Keratinocyte (primary cell): ENCODE measurements at regions not wholly inside any gene's neighbourhood (a gene's known extent, or its start where the extent isn't known, plus 50 kb on each side); places are given as distances from the start of the nearest gene placed in this dataset.

ENCODE experiments used
- CTCF ChIP-seq, 3 experiments: IDR thresholded peaks in 1 of 3; conservative IDR thresholded peaks in 1 of 3; optimal IDR thresholded peaks in 1 of 3; 2 replicates in 2 of 3; 3 replicates in 1 of 3; pipeline versions ENCODE3 to v1.5.1; 2011; ENCODE audit warnings: low read length in 3 of 3, mild to moderate bottlenecking in 3 of 3, moderate library complexity in 2 of 3, control low read depth in 1 of 3, inconsistent platforms in 1 of 3; ENCODE audit not compliant: insufficient read depth in 2 of 3; ENCODE audit errors: extremely low read depth in 1 of 3
- EZH2 ChIP-seq: IDR thresholded peaks from one replicate; pipeline ENCODE4 v1.6.1; 2012; ENCODE audit warnings: inconsistent platforms, mild to moderate bottlenecking, low read length, moderate library complexity

- TF ChIP-seq CTCF (optimal IDR thresholded peaks at IDR 0.05 in 1 of 3, IDR thresholded peaks at IDR 0.05 in 1 of 3, conservative IDR thresholded peaks at IDR 0.05 in 1 of 3; ENCODE audit: extremely low read depth in 1 of 3, insufficient read depth in 2 of 3, low read length in 3 of 3) (no peak), EZH2 (no peak)
Observed at GRCh38 chrX:20838477-20838876, 535.7 kb upstream of the CNKSR2 start.
